HCT116 (cell line): ENCODE measurements at regions not wholly inside any gene's neighbourhood (a gene's known extent, or its start where the extent isn't known, plus 50 kb on each side); places are given as distances from the start of the nearest gene placed in this dataset.
"Not testable (repeated sequence)": the region's sequence is repeated elsewhere in the genome, so short reads cannot be mapped to it uniquely, and the experiment has no call there.

Source experiments
- ATAC-seq: fragments of 200-7000 bp; cut with Tn5 transposase; 2 replicates; pipeline ENCODE4 v1.9.1; 2020; ENCODE audit warnings: mild to moderate bottlenecking, moderate library complexity
- BruUV-seq: library from RNA; stranded (reverse); fragments of 400-500 nt; replicated peaks from 2 replicates; lab custom pipeline; 2021; lab: Mats Ljungman, UMichigan
- CTCF ChIA-PET: fragments of 300-600 bp; sonication (Branson Sonifier 250); formaldehyde crosslinking; loops from one replicate; lab custom pipeline; 2021; ENCODE audit warnings: antibody characterized with exemption; lab: Charles Lee
- POLR2A ChIA-PET: fragments of 300-600, 350-600 bp; sonication (Branson Sonifier 250); formaldehyde crosslinking; loops from one replicate; lab custom pipeline; 2021; ENCODE audit warnings: antibody characterized with exemption; lab: Charles Lee
- RAD21 ChIA-PET, 2 experiments: fragments of 300-600 bp; sonication (Branson Sonifier 250); formaldehyde crosslinking; loops; one replicate each; lab custom pipeline; 2023; ENCODE audit warnings: low total read pairs in 2 of 2; ENCODE audit not compliant: uncharacterized antibody in 2 of 2, unreplicated experiment in 2 of 2, low non-redundant PET in 1 of 2; lab: Charles Lee
- DNase-seq: peaks from one replicate; pipeline ENCODE4 v3.0.0-alpha.2; 2010; ENCODE audit warnings: low read depth, low spot score
- H2AFZ ChIP-seq: fragments of 200-600 bp; shearing (Covaris generic), sonication (generic); 2 replicates; pipeline ENCODE4 v1.6.1; 2017; ENCODE audit warnings: low read depth, mixed run types, mixed read lengths, antibody characterized with exemption, low read length; ENCODE audit not compliant: poor library complexity, severe bottlenecking
- H3K27ac ChIP-seq: 2 replicates; pipeline ENCODE4 v1.5.1; 2012; ENCODE audit warnings: low read depth, low read length
- H3K27me3 ChIP-seq: fragments of 200-600 bp; sonication (generic); 2 replicates; pipeline ENCODE4 v1.6.1; 2016; ENCODE audit warnings: mixed run types, low read length, mixed read lengths; ENCODE audit not compliant: insufficient read depth
- H3K36me3 ChIP-seq, 2 experiments: fragments of 200-500 bp in 1 of 2; fragments of 200-600 bp in 1 of 2; sonication (Bioruptor generic) in 1 of 2; sonication (generic) in 1 of 2; 2 replicates each; pipeline versions ENCODE4 v1.5.1 to v1.6.1; 2014 to 2016; ENCODE audit warnings: low read length in 2 of 2, inconsistent platforms in 1 of 2, mixed read lengths in 1 of 2, mixed run types in 1 of 2; ENCODE audit not compliant: insufficient read depth in 2 of 2, control insufficient read depth in 1 of 2
- H3K4me1 ChIP-seq, 2 experiments: fragments of 200-600 bp in 1 of 2; sonication (generic) in 1 of 2; 2 replicates each; pipeline versions ENCODE4 v1.5.1 to v1.6.1; 2012 to 2017; ENCODE audit warnings: low read length in 2 of 2, inconsistent platforms in 1 of 2, mild to moderate bottlenecking in 1 of 2, mixed read lengths in 1 of 2, mixed run types in 1 of 2, moderate library complexity in 1 of 2; ENCODE audit not compliant: insufficient read depth in 2 of 2, control insufficient read depth in 1 of 2
- H3K4me2 ChIP-seq: fragments of 200-600 bp; sonication (generic); 2 replicates; pipeline ENCODE4 v1.6.1; 2017; ENCODE audit warnings: mixed run types, low read length, mixed read lengths
- H3K4me3 ChIP-seq, 2 experiments: fragments of 200-600 bp in 1 of 2; sonication (generic) in 1 of 2; replicated peaks in 1 of 2; 2 replicates each; pipeline ENCODE4 v1.5.1; 2011 to 2016; ENCODE audit warnings: low read length in 2 of 2, control low read depth in 1 of 2, low read depth in 1 of 2, mild to moderate bottlenecking in 1 of 2, mixed read lengths in 1 of 2, mixed run types in 1 of 2
- H3K79me2 ChIP-seq: fragments of 200-600 bp; sonication (generic); 2 replicates; pipeline ENCODE4 v1.6.1; 2017; ENCODE audit warnings: mild to moderate bottlenecking, mixed run types, low read length, moderate library complexity, mixed read lengths; ENCODE audit not compliant: insufficient read depth
- H3K9ac ChIP-seq: fragments of 200-600 bp; sonication (generic); 2 replicates; pipeline ENCODE4 v1.6.1; 2016; ENCODE audit warnings: low read length, mixed read lengths
- H3K9me2 ChIP-seq: fragments of 200-600 bp; sonication (generic), shearing (Covaris generic); 2 replicates; pipeline ENCODE4 v1.6.1; 2017; ENCODE audit warnings: mixed run types, mild to moderate bottlenecking, moderate library complexity; ENCODE audit not compliant: insufficient read depth
- H3K9me3 ChIP-seq, 2 experiments: fragments of 200-500 bp in 1 of 2; fragments of 200-600 bp in 1 of 2; sonication (Bioruptor generic) in 1 of 2; sonication (generic) in 1 of 2; 2 replicates each; pipeline ENCODE4 v1.6.1; 2014 to 2017; ENCODE audit warnings: low read length in 2 of 2, mixed read lengths in 2 of 2, inconsistent platforms in 1 of 2, low read depth in 1 of 2, mild to moderate bottlenecking in 1 of 2, mixed run types in 1 of 2, moderate library complexity in 1 of 2; ENCODE audit not compliant: control insufficient read depth in 1 of 2, insufficient read depth in 1 of 2
- H4K20me1 ChIP-seq: fragments of 200-600 bp; sonication (generic), shearing (Covaris generic); 2 replicates; pipeline ENCODE4 v1.6.1; 2017; ENCODE audit warnings: mixed run types, mild to moderate bottlenecking, moderate library complexity; ENCODE audit not compliant: insufficient read depth
- intact Hi-C: fragments of 100-400 bp; cut with micrococcal nuclease; formaldehyde crosslinking; loops from 2 replicates; pipeline ENCODE4 v1.10.0; 2022

GRCh38 chr22:10766320-10766719, 4761.7 kb upstream of the OR11H1 start:
- H3K4me1 ChIP-seq, H3K9ac ChIP-seq, BruUV-seq, H3K27ac ChIP-seq, H3K36me3 ChIP-seq, ATAC-seq, CTCF ChIA-PET, DNase-seq, POLR2A ChIA-PET, H3K79me2 ChIP-seq, H3K4me2 ChIP-seq, H3K9me2 ChIP-seq, H4K20me1 ChIP-seq, intact Hi-C loops, H3K27me3 ChIP-seq, H2AFZ ChIP-seq, RAD21 ChIA-PET, H3K4me3 ChIP-seq: not testable (repeated sequence)
- peaks cover 22 to 31% of the 10 kb centered on the region in 2 experiments for H3K9me3 ChIP-seq

- H4K20me1 ChIP-seq, RAD21 ChIA-PET, H3K36me3 ChIP-seq, H3K27ac ChIP-seq, BruUV-seq, H3K9me2 ChIP-seq, POLR2A ChIA-PET, H3K27me3 ChIP-seq, H3K9ac ChIP-seq, H3K4me3 ChIP-seq, H3K4me2 ChIP-seq, H2AFZ ChIP-seq, H3K79me2 ChIP-seq, intact Hi-C loops, H3K4me1 ChIP-seq, CTCF ChIA-PET, DNase-seq, ATAC-seq: not testable (repeated sequence)
- H3K9me3 ChIP-seq, result peaks cover 34 to 35% of the 10 kb centered on the region in 2 experiments; a peak in 3 of 4 replicates
Observed at GRCh38 chr22:10768875-10769274, 4759.1 kb upstream of the OR11H1 start.

GRCh38 chr22:10771744-10772143, 4756.2 kb upstream of the OR11H1 start:
- POLR2A ChIA-PET, H3K36me3 ChIP-seq, CTCF ChIA-PET, H3K4me3 ChIP-seq, H3K27ac ChIP-seq, RAD21 ChIA-PET, H3K4me1 ChIP-seq, intact Hi-C loops, H3K79me2 ChIP-seq, BruUV-seq, H3K9me2 ChIP-seq, DNase-seq, H2AFZ ChIP-seq, ATAC-seq, H3K9ac ChIP-seq, H3K4me2 ChIP-seq, H4K20me1 ChIP-seq, H3K27me3 ChIP-seq: not testable (repeated sequence)
- peaks cover 40 to 53% of the 10 kb centered on the region in 2 experiments; a peak in 3 of 4 replicates for H3K9me3 ChIP-seq

DNA sequence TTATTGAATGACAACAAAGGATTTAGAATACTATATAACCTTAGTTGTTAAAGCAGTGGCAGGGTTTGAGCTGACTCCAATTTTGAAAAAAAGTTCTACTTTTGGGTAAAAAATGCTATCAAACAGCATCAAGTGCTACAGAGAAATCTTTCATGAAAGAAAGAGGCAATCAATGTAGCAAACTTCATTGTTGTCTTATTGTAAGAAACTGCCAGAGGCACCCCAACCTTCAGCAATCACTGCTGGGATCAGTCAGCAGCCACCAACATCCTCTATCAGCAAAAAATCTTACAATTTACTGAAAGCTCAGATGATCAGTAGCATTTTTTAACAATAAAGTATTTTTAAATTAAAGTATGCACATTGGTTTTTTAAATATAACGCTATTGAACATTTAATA, 4754.7 kb upstream of the OR11H1 start:
- H3K9me3 ChIP-seq, result peaks cover 30 to 54% of the 10 kb centered on the region in 2 experiments; a peak in 2 of 4 replicates
- CTCF ChIA-PET, intact Hi-C loops, H3K27ac ChIP-seq, BruUV-seq, H3K4me1 ChIP-seq, H4K20me1 ChIP-seq, DNase-seq, ATAC-seq, H3K79me2 ChIP-seq, POLR2A ChIA-PET, H3K9ac ChIP-seq, H3K4me2 ChIP-seq, H2AFZ ChIP-seq, H3K36me3 ChIP-seq, H3K9me2 ChIP-seq, H3K27me3 ChIP-seq, H3K4me3 ChIP-seq, RAD21 ChIA-PET: not testable (repeated sequence)
